IMR-90 (cell line): ENCODE measurements at regions not wholly inside any gene's neighbourhood (a gene's known extent, or its start where the extent isn't known, plus 50 kb on each side); places are given as distances from the start of the nearest gene placed in this dataset.

ENCODE experiments used
- CEBPB ChIP-seq: IDR thresholded peaks from 2 replicates; pipeline ENCODE4 v1.6.1; 2012; ENCODE audit warnings: low read depth, low read length, improper control_type of control experiment
- CHD1 ChIP-seq: IDR thresholded peaks from 2 replicates; pipeline ENCODE4 v1.6.1; 2012; ENCODE audit warnings: low read depth, low read length, improper control_type of control experiment
- FOS ChIP-seq: fragments of 150-350 bp; IDR thresholded peaks from 2 replicates; pipeline ENCODE4 v1.6.1; 2016; ENCODE audit warnings: low read depth, low read length
- MAFK ChIP-seq: IDR thresholded peaks from 2 replicates; pipeline ENCODE4 v1.6.1; 2012; ENCODE audit warnings: low read depth, low read length, improper control_type of control experiment
- MAZ ChIP-seq: IDR thresholded peaks from 2 replicates; pipeline ENCODE4 v1.6.1; 2012; ENCODE audit warnings: low read depth, mild to moderate bottlenecking, low read length, improper control_type of control experiment, moderate library complexity, borderline replicate concordance
- MXI1 ChIP-seq: IDR thresholded peaks from 2 replicates; pipeline ENCODE4 v1.6.1; 2012; ENCODE audit warnings: low read depth, mild to moderate bottlenecking, low read length, moderate library complexity, borderline replicate concordance
- POLR2A ChIP-seq: IDR thresholded peaks from 2 replicates; pipeline ENCODE4 v1.6.1; 2012; ENCODE audit warnings: mild to moderate bottlenecking, low read depth, low read length
- RAD21 ChIP-seq: IDR thresholded peaks from 2 replicates; pipeline ENCODE4 v1.6.1; 2012; ENCODE audit warnings: low read length, improper control_type of control experiment
- RCOR1 ChIP-seq: IDR thresholded peaks from 2 replicates; pipeline ENCODE4 v1.6.1; 2012; ENCODE audit warnings: mild to moderate bottlenecking, low read length, improper control_type of control experiment; ENCODE audit not compliant: insufficient replicate concordance
- RFX5 ChIP-seq: IDR thresholded peaks from 2 replicates; pipeline ENCODE4 v1.8.0; 2012; ENCODE audit warnings: low read depth, mild to moderate bottlenecking, low read length, moderate library complexity
- SMC3 ChIP-seq: fragments of 150-350 bp; IDR thresholded peaks from 2 replicates; pipeline ENCODE4 v1.6.1; 2016; ENCODE audit warnings: low read depth, mild to moderate bottlenecking, antibody characterized with exemption, low read length, moderate library complexity
- USF2 ChIP-seq: fragments of 150-350 bp; IDR thresholded peaks from 2 replicates; pipeline ENCODE4 v1.6.1; 2017; ENCODE audit warnings: mild to moderate bottlenecking, antibody characterized with exemption, low read length, low read depth
- TF ChIP-seq, protein P1 (sequence below): conservative IDR thresholded peaks from 2 replicates; pipeline ENCODE4 v1.5.1; 2012; ENCODE audit warnings: mild to moderate bottlenecking, low read depth, low read length, improper control_type of control experiment
- TF ChIP-seq, protein P2 (sequence below): fragments of 150-350 bp; IDR thresholded peaks from 2 replicates; pipeline ENCODE4 v1.6.1; 2016; ENCODE audit warnings: low read depth, mild to moderate bottlenecking, low read length, moderate library complexity, borderline replicate concordance

DNA sequence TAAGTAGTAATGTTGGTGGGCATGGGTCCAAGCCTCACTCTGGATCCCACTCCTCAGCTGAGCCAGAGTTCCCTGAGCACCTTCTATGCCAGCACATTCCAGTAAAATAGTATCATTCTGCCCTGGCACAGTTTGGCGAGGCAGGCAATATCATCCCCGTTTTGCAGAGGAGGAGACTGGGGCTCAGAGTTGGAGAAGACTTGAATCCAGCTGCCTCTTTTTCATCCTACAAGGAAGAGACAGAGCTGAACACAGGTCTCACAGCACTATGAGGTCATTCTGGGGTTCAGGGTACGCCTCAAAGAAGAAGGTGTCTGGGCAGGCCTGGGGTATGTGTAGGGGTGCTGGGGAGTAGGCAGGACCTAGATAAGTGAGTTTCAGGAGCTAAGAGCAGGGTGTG is 103.9 kb upstream of the STX18 start:
- TF ChIP-seq, protein P1, sequence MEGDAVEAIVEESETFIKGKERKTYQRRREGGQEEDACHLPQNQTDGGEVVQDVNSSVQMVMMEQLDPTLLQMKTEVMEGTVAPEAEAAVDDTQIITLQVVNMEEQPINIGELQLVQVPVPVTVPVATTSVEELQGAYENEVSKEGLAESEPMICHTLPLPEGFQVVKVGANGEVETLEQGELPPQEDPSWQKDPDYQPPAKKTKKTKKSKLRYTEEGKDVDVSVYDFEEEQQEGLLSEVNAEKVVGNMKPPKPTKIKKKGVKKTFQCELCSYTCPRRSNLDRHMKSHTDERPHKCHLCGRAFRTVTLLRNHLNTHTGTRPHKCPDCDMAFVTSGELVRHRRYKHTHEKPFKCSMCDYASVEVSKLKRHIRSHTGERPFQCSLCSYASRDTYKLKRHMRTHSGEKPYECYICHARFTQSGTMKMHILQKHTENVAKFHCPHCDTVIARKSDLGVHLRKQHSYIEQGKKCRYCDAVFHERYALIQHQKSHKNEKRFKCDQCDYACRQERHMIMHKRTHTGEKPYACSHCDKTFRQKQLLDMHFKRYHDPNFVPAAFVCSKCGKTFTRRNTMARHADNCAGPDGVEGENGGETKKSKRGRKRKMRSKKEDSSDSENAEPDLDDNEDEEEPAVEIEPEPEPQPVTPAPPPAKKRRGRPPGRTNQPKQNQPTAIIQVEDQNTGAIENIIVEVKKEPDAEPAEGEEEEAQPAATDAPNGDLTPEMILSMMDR = no peak
- TF ChIP-seq MXI1 (no peak), MAZ (no peak), POLR2A (no peak), CEBPB (no peak), SMC3 (no peak), RAD21 (no peak), FOS (no peak), USF2 (no peak), MAFK (no peak), RCOR1 (no peak), RFX5 (no peak), CHD1 (no peak)
- TF ChIP-seq, protein P2, sequence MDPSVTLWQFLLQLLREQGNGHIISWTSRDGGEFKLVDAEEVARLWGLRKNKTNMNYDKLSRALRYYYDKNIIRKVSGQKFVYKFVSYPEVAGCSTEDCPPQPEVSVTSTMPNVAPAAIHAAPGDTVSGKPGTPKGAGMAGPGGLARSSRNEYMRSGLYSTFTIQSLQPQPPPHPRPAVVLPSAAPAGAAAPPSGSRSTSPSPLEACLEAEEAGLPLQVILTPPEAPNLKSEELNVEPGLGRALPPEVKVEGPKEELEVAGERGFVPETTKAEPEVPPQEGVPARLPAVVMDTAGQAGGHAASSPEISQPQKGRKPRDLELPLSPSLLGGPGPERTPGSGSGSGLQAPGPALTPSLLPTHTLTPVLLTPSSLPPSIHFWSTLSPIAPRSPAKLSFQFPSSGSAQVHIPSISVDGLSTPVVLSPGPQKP = no peak
